HCT116 (cell line): ENCODE measurements at regions not wholly inside any gene's neighbourhood (a gene's known extent, or its start where the extent isn't known, plus 50 kb on each side); places are given as distances from the start of the nearest gene placed in this dataset.
"Not testable (repeated sequence)": the region's sequence is repeated elsewhere in the genome, so short reads cannot be mapped to it uniquely, and the experiment has no call there.

Source experiments
- ATAC-seq: fragments of 200-7000 bp; cut with Tn5 transposase; 2 replicates; pipeline ENCODE4 v1.9.1; 2020; ENCODE audit warnings: mild to moderate bottlenecking, moderate library complexity
- BruUV-seq: library from RNA; stranded (reverse); fragments of 400-500 nt; replicated peaks from 2 replicates; lab custom pipeline; 2021; lab: Mats Ljungman, UMichigan
- CTCF ChIA-PET: fragments of 300-600 bp; sonication (Branson Sonifier 250); formaldehyde crosslinking; loops from one replicate; lab custom pipeline; 2021; ENCODE audit warnings: antibody characterized with exemption; lab: Charles Lee
- POLR2A ChIA-PET: fragments of 300-600, 350-600 bp; sonication (Branson Sonifier 250); formaldehyde crosslinking; loops from one replicate; lab custom pipeline; 2021; ENCODE audit warnings: antibody characterized with exemption; lab: Charles Lee
- RAD21 ChIA-PET, 2 experiments: fragments of 300-600 bp; sonication (Branson Sonifier 250); formaldehyde crosslinking; loops; one replicate each; lab custom pipeline; 2023; ENCODE audit warnings: low total read pairs in 2 of 2; ENCODE audit not compliant: uncharacterized antibody in 2 of 2, unreplicated experiment in 2 of 2, low non-redundant PET in 1 of 2; lab: Charles Lee
- DNase-seq: peaks from one replicate; pipeline ENCODE4 v3.0.0-alpha.2; 2010; ENCODE audit warnings: low read depth, low spot score
- H2AFZ ChIP-seq: fragments of 200-600 bp; shearing (Covaris generic), sonication (generic); 2 replicates; pipeline ENCODE4 v1.6.1; 2017; ENCODE audit warnings: low read depth, mixed run types, mixed read lengths, antibody characterized with exemption, low read length; ENCODE audit not compliant: poor library complexity, severe bottlenecking
- H3K27ac ChIP-seq: 2 replicates; pipeline ENCODE4 v1.5.1; 2012; ENCODE audit warnings: low read depth, low read length
- H3K27me3 ChIP-seq: fragments of 200-600 bp; sonication (generic); 2 replicates; pipeline ENCODE4 v1.6.1; 2016; ENCODE audit warnings: mixed run types, low read length, mixed read lengths; ENCODE audit not compliant: insufficient read depth
- H3K36me3 ChIP-seq, 2 experiments: fragments of 200-500 bp in 1 of 2; fragments of 200-600 bp in 1 of 2; sonication (Bioruptor generic) in 1 of 2; sonication (generic) in 1 of 2; 2 replicates each; pipeline versions ENCODE4 v1.5.1 to v1.6.1; 2014 to 2016; ENCODE audit warnings: low read length in 2 of 2, inconsistent platforms in 1 of 2, mixed read lengths in 1 of 2, mixed run types in 1 of 2; ENCODE audit not compliant: insufficient read depth in 2 of 2, control insufficient read depth in 1 of 2
- H3K4me1 ChIP-seq, 2 experiments: fragments of 200-600 bp in 1 of 2; sonication (generic) in 1 of 2; 2 replicates each; pipeline versions ENCODE4 v1.5.1 to v1.6.1; 2012 to 2017; ENCODE audit warnings: low read length in 2 of 2, inconsistent platforms in 1 of 2, mild to moderate bottlenecking in 1 of 2, mixed read lengths in 1 of 2, mixed run types in 1 of 2, moderate library complexity in 1 of 2; ENCODE audit not compliant: insufficient read depth in 2 of 2, control insufficient read depth in 1 of 2
- H3K4me2 ChIP-seq: fragments of 200-600 bp; sonication (generic); 2 replicates; pipeline ENCODE4 v1.6.1; 2017; ENCODE audit warnings: mixed run types, low read length, mixed read lengths
- H3K4me3 ChIP-seq, 2 experiments: fragments of 200-600 bp in 1 of 2; sonication (generic) in 1 of 2; replicated peaks in 1 of 2; 2 replicates each; pipeline ENCODE4 v1.5.1; 2011 to 2016; ENCODE audit warnings: low read length in 2 of 2, control low read depth in 1 of 2, low read depth in 1 of 2, mild to moderate bottlenecking in 1 of 2, mixed read lengths in 1 of 2, mixed run types in 1 of 2
- H3K79me2 ChIP-seq: fragments of 200-600 bp; sonication (generic); 2 replicates; pipeline ENCODE4 v1.6.1; 2017; ENCODE audit warnings: mild to moderate bottlenecking, mixed run types, low read length, moderate library complexity, mixed read lengths; ENCODE audit not compliant: insufficient read depth
- H3K9ac ChIP-seq: fragments of 200-600 bp; sonication (generic); 2 replicates; pipeline ENCODE4 v1.6.1; 2016; ENCODE audit warnings: low read length, mixed read lengths
- H3K9me2 ChIP-seq: fragments of 200-600 bp; sonication (generic), shearing (Covaris generic); 2 replicates; pipeline ENCODE4 v1.6.1; 2017; ENCODE audit warnings: mixed run types, mild to moderate bottlenecking, moderate library complexity; ENCODE audit not compliant: insufficient read depth
- H3K9me3 ChIP-seq, 2 experiments: fragments of 200-500 bp in 1 of 2; fragments of 200-600 bp in 1 of 2; sonication (Bioruptor generic) in 1 of 2; sonication (generic) in 1 of 2; 2 replicates each; pipeline ENCODE4 v1.6.1; 2014 to 2017; ENCODE audit warnings: low read length in 2 of 2, mixed read lengths in 2 of 2, inconsistent platforms in 1 of 2, low read depth in 1 of 2, mild to moderate bottlenecking in 1 of 2, mixed run types in 1 of 2, moderate library complexity in 1 of 2; ENCODE audit not compliant: control insufficient read depth in 1 of 2, insufficient read depth in 1 of 2
- H4K20me1 ChIP-seq: fragments of 200-600 bp; sonication (generic), shearing (Covaris generic); 2 replicates; pipeline ENCODE4 v1.6.1; 2017; ENCODE audit warnings: mixed run types, mild to moderate bottlenecking, moderate library complexity; ENCODE audit not compliant: insufficient read depth
- CBX3 ChIP-seq: IDR thresholded peaks from 2 replicates; pipeline ENCODE4 v1.6.1; 2012; ENCODE audit warnings: low read depth
- CEBPB ChIP-seq: IDR thresholded peaks from 2 replicates; pipeline ENCODE4 v1.6.1; 2012; ENCODE audit warnings: low read depth
- EGR1 ChIP-seq: IDR thresholded peaks from 2 replicates; pipeline ENCODE4 v1.6.1; 2012; ENCODE audit warnings: low read depth
- ELF1 ChIP-seq: IDR thresholded peaks from 2 replicates; pipeline ENCODE4 v1.6.1; 2012; ENCODE audit warnings: low read depth, borderline replicate concordance
- EZH2 ChIP-seq: fragments of 200-600 bp; sonication (generic); IDR thresholded peaks from 2 replicates; pipeline ENCODE4 v1.6.1; 2017; ENCODE audit warnings: antibody characterized with exemption, mixed run types
- EZH2phosphoT487 ChIP-seq: fragments of 200-600 bp; IDR thresholded peaks from 2 replicates; pipeline ENCODE4 v1.6.1; 2018; ENCODE audit warnings: antibody characterized with exemption, borderline replicate concordance
- FOSL1 ChIP-seq: IDR thresholded peaks from 2 replicates; pipeline ENCODE4 v1.6.1; 2012; ENCODE audit warnings: low read depth
- JUND ChIP-seq: IDR thresholded peaks from 2 replicates; pipeline ENCODE4 v1.6.1; 2012
- POLR2A ChIP-seq: IDR thresholded peaks from 2 replicates; pipeline ENCODE4 v1.7.0; 2011; ENCODE audit warnings: borderline replicate concordance; ENCODE audit not compliant: insufficient read depth, insufficient read length; ENCODE audit errors: extremely low read depth
- RAD21 ChIP-seq: IDR thresholded peaks from 2 replicates; pipeline ENCODE4 v1.6.1; 2012; ENCODE audit warnings: low read depth, mild to moderate bottlenecking
- SIN3A ChIP-seq: IDR thresholded peaks from 2 replicates; pipeline ENCODE4 v1.6.1; 2012; ENCODE audit warnings: low read depth
- SP1 ChIP-seq: IDR thresholded peaks from 2 replicates; pipeline ENCODE4 v1.6.1; 2012; ENCODE audit warnings: low read depth
- SRF ChIP-seq: IDR thresholded peaks from 2 replicates; pipeline ENCODE4 v1.6.1; 2012; ENCODE audit warnings: low read depth
- TCF7L2 ChIP-seq: IDR thresholded peaks from 2 replicates; pipeline ENCODE4 v1.7.0; 2011; ENCODE audit warnings: borderline replicate concordance, inconsistent platforms; ENCODE audit not compliant: insufficient read depth, insufficient read length; ENCODE audit errors: extremely low read depth
- YY1 ChIP-seq: IDR thresholded peaks from 2 replicates; pipeline ENCODE4 v1.6.1; 2011; ENCODE audit warnings: low read length, low read depth, moderate library complexity, mild to moderate bottlenecking; ENCODE audit not compliant: insufficient replicate concordance; ENCODE audit errors: extremely low read depth
- ZFX ChIP-seq: fragments of 450-650 bp; IDR thresholded peaks from 2 replicates; pipeline ENCODE4 v1.6.1; 2017
- intact Hi-C: fragments of 100-400 bp; cut with micrococcal nuclease; formaldehyde crosslinking; loops from 2 replicates; pipeline ENCODE4 v1.10.0; 2022
- TF ChIP-seq, protein P1 (sequence below): IDR thresholded peaks from 2 replicates; pipeline ENCODE4 v1.6.1; 2012; ENCODE audit warnings: low read depth
- TF ChIP-seq, protein P2 (sequence below): IDR thresholded peaks from 2 replicates; pipeline ENCODE4 v1.6.1; 2012

DNA sequence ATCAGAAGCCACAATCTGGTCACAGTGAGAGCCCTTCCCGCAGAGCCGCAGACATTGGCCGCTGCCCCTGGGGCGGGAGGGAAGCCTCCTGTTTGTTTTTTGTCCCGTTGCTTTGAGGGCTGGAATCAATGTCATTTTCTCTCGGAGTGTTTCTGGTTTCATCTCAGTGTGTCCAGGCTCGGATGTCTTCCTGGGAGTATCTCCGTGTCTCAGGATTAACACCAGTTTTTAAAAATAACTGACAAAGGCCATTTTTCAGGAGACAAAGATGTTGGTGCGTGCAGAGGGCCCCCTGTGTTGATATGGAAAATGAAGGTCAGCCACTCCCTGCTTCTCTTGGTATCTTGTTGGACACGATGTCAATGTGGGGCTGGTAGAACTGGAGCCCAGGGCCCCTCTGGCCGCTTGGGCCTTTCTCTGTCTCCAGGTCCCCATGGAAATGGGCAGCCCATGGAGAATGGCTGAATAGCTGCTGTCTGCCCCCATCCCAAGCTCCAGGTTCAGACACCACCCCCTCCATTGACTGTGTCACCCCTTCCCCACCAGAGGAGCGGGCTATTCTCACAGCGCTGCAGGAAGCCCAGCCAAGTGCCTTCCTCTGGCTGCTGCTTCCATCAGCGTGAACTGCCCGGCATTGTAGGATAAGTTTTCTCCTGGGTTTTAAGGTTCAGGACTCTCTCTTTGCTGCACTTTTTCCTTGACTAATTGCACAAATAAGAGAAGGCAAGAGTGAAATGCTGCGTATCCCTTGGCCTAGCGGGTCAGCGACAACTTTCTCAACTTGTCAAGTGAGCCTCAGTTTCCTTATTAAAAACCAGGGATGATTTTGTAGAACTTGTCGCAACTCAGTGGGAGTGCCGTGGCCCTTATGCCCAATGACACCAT is 72.2 kb upstream of the METTL9 start:
- Histone ChIP-seq H3K4me1 (no peaks in the 10 kb centered on the region), H3K9me2 (no peaks in the 10 kb centered on the region), H2AFZ (no peak overlapping the region), H4K20me1 (no peaks in the 10 kb centered on the region), H3K27me3 (no peaks in the 10 kb centered on the region), H3K9ac (no peak overlapping the region)
- POLR2A ChIA-PET = no interaction called here
- no peak for ATAC-seq
- no peak for TF ChIP-seq RAD21
- no peak for TF ChIP-seq TCF7L2
- no peak for TF ChIP-seq JUND
- no peak for TF ChIP-seq SP1
- TF ChIP-seq, protein P1, sequence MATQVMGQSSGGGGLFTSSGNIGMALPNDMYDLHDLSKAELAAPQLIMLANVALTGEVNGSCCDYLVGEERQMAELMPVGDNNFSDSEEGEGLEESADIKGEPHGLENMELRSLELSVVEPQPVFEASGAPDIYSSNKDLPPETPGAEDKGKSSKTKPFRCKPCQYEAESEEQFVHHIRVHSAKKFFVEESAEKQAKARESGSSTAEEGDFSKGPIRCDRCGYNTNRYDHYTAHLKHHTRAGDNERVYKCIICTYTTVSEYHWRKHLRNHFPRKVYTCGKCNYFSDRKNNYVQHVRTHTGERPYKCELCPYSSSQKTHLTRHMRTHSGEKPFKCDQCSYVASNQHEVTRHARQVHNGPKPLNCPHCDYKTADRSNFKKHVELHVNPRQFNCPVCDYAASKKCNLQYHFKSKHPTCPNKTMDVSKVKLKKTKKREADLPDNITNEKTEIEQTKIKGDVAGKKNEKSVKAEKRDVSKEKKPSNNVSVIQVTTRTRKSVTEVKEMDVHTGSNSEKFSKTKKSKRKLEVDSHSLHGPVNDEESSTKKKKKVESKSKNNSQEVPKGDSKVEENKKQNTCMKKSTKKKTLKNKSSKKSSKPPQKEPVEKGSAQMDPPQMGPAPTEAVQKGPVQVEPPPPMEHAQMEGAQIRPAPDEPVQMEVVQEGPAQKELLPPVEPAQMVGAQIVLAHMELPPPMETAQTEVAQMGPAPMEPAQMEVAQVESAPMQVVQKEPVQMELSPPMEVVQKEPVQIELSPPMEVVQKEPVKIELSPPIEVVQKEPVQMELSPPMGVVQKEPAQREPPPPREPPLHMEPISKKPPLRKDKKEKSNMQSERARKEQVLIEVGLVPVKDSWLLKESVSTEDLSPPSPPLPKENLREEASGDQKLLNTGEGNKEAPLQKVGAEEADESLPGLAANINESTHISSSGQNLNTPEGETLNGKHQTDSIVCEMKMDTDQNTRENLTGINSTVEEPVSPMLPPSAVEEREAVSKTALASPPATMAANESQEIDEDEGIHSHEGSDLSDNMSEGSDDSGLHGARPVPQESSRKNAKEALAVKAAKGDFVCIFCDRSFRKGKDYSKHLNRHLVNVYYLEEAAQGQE = no peak
- no peak for TF ChIP-seq FOSL1
- TF ChIP-seq ELF1 = no peak
- TF ChIP-seq CBX3 = no peak
- no peak for TF ChIP-seq POLR2A
- no peak for TF ChIP-seq ZFX
- TF ChIP-seq CEBPB = no peak
- no peak for TF ChIP-seq EGR1
- TF ChIP-seq SRF = no peak
- TF ChIP-seq SIN3A = no peak
- no peak for TF ChIP-seq EZH2
- TF ChIP-seq YY1 = no peak
- TF ChIP-seq, protein P2, sequence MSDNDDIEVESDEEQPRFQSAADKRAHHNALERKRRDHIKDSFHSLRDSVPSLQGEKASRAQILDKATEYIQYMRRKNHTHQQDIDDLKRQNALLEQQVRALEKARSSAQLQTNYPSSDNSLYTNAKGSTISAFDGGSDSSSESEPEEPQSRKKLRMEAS = no peak
- TF ChIP-seq EZH2phosphoT487 = no peak
- TF ChIP-seq, all 23 proteins: peak for 0
- H3K27ac ChIP-seq = no peak overlapping the region
- ChIA-PET CTCF (no interaction called here), RAD21 (no interaction called here)
- no peaks in the 10 kb centered on the region for H3K36me3 ChIP-seq
- no peaks in the 10 kb centered on the region for H3K79me2 ChIP-seq
- no peak overlapping the region for H3K4me3 ChIP-seq
- no peaks in the 10 kb centered on the region for H3K9me3 ChIP-seq
- no peak overlapping the region for H3K4me2 ChIP-seq
- DNase-seq = no peak
- no TSS peak for BruUV-seq
- intact Hi-C loops = no loop called here

DNA sequence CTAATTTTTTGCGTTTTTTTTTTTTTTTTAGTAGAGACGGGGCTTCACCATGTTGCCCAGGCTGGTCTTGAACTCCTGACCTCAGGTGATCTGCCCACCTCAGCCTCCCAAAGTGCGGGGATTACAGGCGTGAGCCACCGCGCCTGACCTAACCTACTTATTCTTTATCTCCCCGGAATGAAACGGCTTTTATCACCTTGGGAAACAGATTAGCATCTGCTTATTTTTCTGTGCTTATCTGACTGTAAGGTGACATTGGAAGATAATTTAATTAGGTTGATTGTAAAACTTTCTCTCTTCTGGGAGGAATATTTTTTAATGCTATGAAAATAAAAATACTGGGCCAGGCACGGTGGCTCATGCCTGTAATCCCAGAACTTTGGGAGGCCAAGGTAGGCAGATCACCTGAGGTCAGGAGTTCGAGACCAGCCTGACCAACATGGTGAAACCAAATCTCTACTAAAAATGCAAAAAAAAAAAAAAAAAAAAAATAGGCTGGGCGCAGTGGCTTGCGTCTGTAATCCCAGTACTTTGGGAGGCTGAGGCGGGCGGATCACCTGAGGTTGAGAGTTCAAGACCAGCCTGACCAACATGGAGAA is 70.2 kb upstream of the METTL9 start:
- H4K20me1 ChIP-seq, H3K79me2 ChIP-seq, H3K36me3 ChIP-seq, ATAC-seq, H3K4me1 ChIP-seq, CTCF ChIA-PET, H3K27me3 ChIP-seq, H3K4me3 ChIP-seq, H3K9me3 ChIP-seq, POLR2A ChIA-PET, H3K27ac ChIP-seq, H3K9ac ChIP-seq, H3K4me2 ChIP-seq, RAD21 ChIA-PET, H2AFZ ChIP-seq, BruUV-seq, H3K9me2 ChIP-seq, intact Hi-C loops, DNase-seq: not testable (repeated sequence)
